Inflammatory macrophage (primary cell): ENCODE measurements at regions not wholly inside any gene's neighbourhood (a gene's known extent, or its start where the extent isn't known, plus 50 kb on each side); places are given as distances from the start of the nearest gene placed in this dataset.

ENCODE experiments used
- DNase-seq, 2 donors: peaks; one replicate each; pipeline ENCODE4 v3.0.0-alpha.2; 2020 to 2022

GRCh38 chr18:24914685-24915084 lies 437.3 kb downstream of the ZNF521 start:
- DNase-seq, result no peak

DNA sequence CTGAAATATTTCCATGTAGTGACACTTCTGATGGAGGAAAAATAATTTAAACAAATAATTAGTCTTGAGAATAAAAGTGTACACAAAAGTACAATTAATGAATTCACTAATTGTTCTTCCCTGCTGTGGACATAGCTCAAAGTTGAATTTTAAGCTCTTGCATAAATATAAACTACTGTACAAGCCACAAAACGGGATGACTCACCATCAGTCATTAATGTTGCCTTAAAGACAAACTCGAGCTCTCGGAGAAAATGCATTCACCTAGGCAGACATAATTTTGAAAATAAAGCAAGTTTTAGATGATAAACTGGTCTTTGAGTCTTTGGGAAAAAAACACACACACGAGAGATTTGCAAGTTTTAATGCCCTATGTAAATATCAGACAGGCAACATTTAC lies 436.4 kb downstream of the ZNF521 start:
- no peak for DNase-seq

GRCh38 chr18:24917767-24918166 lies 434.2 kb downstream of the ZNF521 start:
- no peak for DNase-seq

DNA sequence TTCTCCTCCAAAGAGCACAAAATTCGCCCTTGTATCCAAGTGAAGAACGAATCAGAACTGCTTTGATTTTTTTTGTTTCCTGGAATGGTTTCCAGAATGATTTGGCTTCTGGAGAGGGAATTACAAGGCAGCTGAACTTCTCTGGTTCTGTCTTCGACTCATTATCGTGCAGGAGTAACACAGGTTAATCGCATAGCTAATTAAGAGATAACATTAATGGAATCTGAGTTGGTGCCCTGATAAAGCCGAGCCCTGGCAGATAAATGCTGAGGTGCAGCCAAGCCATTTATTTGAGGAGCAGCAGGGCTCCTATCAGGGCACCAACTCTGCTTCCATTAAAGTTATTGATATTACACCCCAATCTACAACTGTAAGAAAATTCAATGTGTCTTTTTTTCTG lies 433.7 kb downstream of the ZNF521 start:
- DNase-seq, result no peak

DNA sequence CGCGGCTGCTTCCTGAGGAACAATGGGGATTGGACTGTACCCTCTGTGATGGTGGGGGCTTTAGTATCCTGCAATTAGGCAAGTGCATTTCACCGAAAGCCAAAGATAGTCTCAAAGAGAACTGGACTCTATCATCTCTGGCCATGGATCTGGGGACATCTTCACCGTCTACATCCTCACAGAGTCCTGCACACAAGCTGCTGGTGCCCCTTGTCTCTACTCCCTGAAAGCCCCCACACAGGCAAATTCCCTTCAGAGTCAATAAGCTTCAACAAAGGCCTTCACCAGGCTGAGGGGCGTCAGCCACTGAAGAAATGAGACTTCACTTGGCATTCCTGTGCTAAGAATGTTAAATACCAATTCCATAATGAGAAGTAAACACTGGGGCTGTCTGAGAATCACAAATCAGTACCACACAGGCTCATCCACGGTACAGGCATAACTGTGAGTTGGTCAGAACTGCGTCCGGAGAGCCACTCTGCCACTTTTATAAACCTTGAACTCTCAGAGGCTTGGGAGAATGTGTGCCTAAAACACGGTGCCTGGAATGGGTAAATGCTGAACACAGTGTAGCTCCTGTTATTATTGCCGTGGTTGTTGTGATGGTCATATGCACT lies 432.7 kb downstream of the ZNF521 start:
- no peak for DNase-seq

- DNase-seq, result no peak
These were observed 429.5 kb downstream of the ZNF521 start for GRCh38 chr18:24922491-24922890.

- DNase-seq, result no peak
These were observed 428.8 kb downstream of the ZNF521 start for GRCh38 chr18:24923138-24923537.

GRCh38 chr18:24924066-24924716 lies 427.8 kb downstream of the ZNF521 start:
- no peak for DNase-seq

DNA sequence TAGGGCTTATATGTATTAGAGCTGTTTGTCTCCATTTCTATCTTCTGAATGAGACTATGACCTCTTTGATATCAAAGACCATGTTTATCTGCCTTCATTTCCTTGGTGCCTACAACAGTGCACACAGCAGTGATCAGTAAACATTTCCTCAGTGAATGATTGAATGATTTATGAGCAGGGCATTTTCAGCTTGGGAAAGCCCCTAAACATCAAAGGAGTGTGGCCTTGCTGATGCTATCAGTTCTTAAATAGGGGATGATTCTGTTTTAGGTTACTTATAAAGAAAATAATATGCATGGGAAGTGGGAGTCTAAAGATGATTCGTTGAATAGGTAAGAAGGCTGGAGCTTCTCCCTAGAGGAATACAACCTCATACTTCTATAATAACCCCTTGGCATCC lies 425.3 kb downstream of the ZNF521 start:
- no peak for DNase-seq

- DNase-seq, result no peak
These were observed 423.6 kb downstream of the ZNF521 start for GRCh38 chr18:24928301-24928878.

DNA sequence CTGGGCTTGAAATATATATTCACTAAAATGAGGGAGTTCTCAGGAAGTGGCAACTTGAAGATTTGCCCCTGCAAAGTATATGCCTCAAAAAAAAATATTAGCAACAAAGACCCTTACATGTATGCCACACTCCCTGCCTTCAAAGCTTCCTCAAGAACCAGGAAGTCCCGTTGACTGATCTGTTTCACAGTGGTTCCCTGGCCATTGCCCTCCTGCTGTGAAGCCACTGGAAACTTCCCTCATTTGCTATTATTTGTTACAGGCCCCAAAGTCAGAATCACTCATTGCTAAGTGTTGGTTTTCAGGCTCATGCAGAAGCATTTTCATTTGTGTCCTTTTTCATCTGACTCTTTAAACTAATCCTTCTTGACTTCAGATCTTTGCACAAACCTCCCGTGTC lies 421.5 kb downstream of the ZNF521 start:
- DNase-seq, result no peak

DNA sequence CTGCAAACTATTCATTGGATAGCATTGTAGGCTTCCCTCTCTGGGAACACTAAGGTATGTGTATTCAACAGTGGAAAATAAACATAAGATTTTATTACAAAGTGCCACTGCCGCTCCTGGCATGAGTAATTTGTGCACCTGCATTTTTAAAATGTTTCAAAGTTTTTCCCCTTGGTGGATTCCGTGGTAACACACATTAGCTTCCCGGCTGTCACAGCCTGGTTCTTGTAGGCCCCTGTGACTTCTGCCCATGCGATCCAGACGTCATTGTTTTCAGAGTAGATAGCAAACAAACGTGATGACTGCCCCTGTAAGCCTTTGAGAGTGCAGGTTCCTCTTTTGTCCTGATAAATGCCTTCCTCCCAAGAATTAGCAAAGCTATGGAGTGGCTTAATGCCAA lies 421.0 kb downstream of the ZNF521 start:
- no peak for DNase-seq

GRCh38 chr18:24933345-24933744 lies 418.6 kb downstream of the ZNF521 start:
- no peak for DNase-seq

- DNase-seq, result no peak
These were observed 417.6 kb downstream of the ZNF521 start for GRCh38 chr18:24934258-24934932.

- DNase-seq, result no peak
These were observed 417.0 kb downstream of the ZNF521 start for GRCh38 chr18:24935008-24935407.

GRCh38 chr18:24935896-24936295 lies 416.1 kb downstream of the ZNF521 start:
- no peak for DNase-seq

DNA sequence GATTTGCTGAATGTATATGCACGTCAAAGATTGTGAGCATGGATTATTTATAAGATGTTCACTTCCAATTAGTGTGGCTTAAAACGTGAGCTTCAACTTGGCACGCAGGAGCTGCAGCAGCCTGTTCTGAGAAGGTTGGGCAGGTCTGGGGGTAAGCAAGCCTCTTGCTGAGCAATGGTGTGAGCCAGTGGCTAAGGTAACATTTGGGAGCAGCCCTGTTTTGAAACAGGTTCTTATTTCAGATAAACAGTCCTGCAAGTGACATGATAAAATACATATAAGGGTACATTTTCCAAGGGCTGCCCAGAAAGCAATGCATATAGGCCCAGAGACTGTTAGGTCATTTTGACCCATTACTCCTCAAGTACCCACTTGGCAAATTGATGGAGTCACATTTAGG lies 415.3 kb downstream of the ZNF521 start:
- no peak for DNase-seq

- DNase-seq, result no peak
These were observed 414.2 kb downstream of the ZNF521 start for GRCh38 chr18:24937639-24938275.

DNA sequence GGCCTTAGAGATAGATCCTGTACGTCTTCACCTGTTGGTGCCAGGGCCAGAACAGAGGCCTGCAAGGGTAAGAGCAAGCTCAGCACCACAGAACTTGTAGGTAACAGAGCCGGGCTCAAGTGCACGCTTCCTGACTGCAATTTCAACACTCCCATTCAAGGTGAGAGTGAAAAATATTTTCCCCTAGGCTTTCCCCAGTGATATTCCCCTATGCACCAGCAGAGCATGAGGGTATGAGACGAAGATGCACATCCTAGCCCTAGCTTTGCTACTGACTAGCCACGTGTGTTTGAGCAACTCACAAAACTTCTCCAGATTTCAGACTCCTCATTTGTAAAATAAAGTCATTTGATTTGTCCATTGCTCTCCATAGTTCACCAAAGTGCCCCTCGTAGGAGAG lies 411.6 kb downstream of the ZNF521 start:
- no peak for DNase-seq

- DNase-seq, result no peak
These were observed 410.6 kb downstream of the ZNF521 start for GRCh38 chr18:24941174-24941951.

DNA sequence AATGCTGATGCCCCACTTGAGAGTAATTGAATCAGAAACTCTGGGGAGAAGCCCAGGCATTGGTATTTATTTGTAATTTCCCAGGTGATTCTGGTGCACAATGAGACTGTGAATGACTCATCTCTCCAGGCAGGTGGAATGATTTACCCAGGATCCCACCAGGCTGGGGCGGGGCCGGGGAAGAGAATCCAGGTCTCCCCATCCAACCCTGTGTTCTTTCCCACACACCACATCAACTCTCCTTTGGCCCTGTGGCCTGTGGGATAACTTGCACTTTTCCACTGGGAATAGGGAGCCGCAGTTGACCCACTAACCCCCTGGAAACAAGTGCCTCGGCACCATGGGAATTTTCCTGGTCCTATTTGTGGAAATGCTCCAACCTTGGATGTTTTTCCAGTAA lies 409.8 kb downstream of the ZNF521 start:
- DNase-seq, result no peak

DNA sequence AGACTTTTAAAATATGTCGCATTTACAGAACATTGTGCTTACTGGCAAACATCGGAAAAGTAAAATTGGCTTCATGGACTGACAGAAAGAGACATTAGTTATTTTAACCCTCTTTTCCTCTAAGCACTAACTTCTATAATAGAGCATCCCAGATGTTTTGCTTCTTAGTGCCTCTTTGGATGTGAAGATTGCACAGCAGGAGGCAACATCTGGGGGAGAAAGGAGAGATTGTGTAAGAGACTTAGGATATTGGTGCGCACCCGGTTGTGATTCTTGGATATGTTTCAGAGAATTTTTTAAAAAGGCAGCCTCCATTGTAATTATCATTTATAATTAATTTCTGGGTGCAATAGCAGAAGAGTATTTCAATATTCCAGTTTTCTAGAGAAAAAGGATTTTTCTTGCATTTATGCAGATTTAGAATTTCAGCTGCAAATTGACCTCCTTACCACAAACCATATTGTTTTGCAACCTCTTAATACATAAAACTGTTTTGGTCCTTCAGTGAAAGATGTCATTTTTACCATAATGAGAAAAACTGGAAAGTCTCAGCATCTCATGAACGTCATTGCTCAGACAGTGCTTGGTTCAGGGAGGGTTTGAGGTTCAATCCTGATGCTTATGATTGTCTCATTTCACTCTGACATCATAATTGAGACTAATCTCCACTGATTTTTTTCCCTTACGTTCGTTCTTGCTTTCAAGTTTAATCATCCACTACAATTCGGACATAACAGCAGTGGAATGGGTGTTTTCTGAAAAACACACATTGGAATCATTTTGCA lies 404.3 kb downstream of the ZNF521 start:
- DNase-seq, result no peak
